H1 (cell line): ENCODE measurements at regions not wholly inside any gene's neighbourhood (a gene's known extent, or its start where the extent isn't known, plus 50 kb on each side); places are given as distances from the start of the nearest gene placed in this dataset.

ENCODE experiments used
- CTCF ChIA-PET: fragments of 300-600 bp; sonication (Branson Sonifier 250); formaldehyde crosslinking; loops from one replicate; lab custom pipeline; 2021; ENCODE audit not compliant: partially characterized antibody; lab: Charles Lee
- POLR2A ChIA-PET: fragments of 300-600 bp; sonication (Branson Sonifier 250); formaldehyde crosslinking; loops from one replicate; lab custom pipeline; 2021; ENCODE audit warnings: inconsistent platforms; ENCODE audit not compliant: partially characterized antibody; lab: Charles Lee
- DNase-seq, 2 experiments: peaks; one replicate each; pipeline versions ENCODE4 v3.0.0 to v3.0.0-alpha.2; 2010 to 2022; ENCODE audit warnings: low spot score in 2 of 2, low read depth in 1 of 2, mixed read lengths in 1 of 2
- FAIRE-seq: peaks from 2 replicates; lab custom pipeline; 2011; peaks lifted over from hg19 to GRCh38; lab: Jason Lieb, UNC
- H2AFZ ChIP-seq: 2 replicates; pipeline ENCODE4 v1.8.1; 2012; ENCODE audit warnings: low read length, inconsistent platforms
- H2AK5ac ChIP-seq: 2 replicates; pipeline ENCODE4 v1.6.1; 2013; ENCODE audit warnings: low read depth, low read length
- H2BK120ac ChIP-seq: replicated peaks from 2 replicates; pipeline ENCODE3; 2013; ENCODE audit warnings: low read depth, low read length, inconsistent platforms
- H2BK12ac ChIP-seq: 2 replicates; pipeline ENCODE4 v1.6.1; 2013; ENCODE audit warnings: low read depth, low read length
- H2BK15ac ChIP-seq: 2 replicates; pipeline ENCODE4 v1.6.1; 2013; ENCODE audit warnings: low read length
- H2BK20ac ChIP-seq: 2 replicates; pipeline ENCODE4 v1.6.1; 2013; ENCODE audit warnings: low read length
- H2BK5ac ChIP-seq: 2 replicates; pipeline ENCODE4 v1.6.1; 2013; ENCODE audit warnings: low read depth, low read length
- H3K14ac ChIP-seq: 2 replicates; pipeline ENCODE4 v1.6.1; 2013; ENCODE audit warnings: inconsistent platforms; ENCODE audit not compliant: insufficient read length
- H3K18ac ChIP-seq: 2 replicates; pipeline ENCODE4 v1.6.1; 2013; ENCODE audit warnings: low read length; ENCODE audit errors: extremely low read depth
- H3K23ac ChIP-seq: 2 replicates; pipeline ENCODE4 v1.6.1; 2013; ENCODE audit warnings: inconsistent platforms; ENCODE audit not compliant: insufficient read length
- H3K23me2 ChIP-seq: 2 replicates; pipeline ENCODE4 v1.6.1; 2013; ENCODE audit warnings: low read depth, low read length
- H3K27ac ChIP-seq: 2 replicates; pipeline ENCODE4 v1.6.1; 2011; ENCODE audit warnings: low read depth, low read length, inconsistent platforms
- H3K27me3 ChIP-seq, 4 experiments: replicated peaks in 1 of 4; 1 replicate in 1 of 4; 2 replicates in 3 of 4; pipeline versions ENCODE4 v1.6.1 to v1.8.1; 2011 to 2013; ENCODE audit warnings: low read length in 3 of 4, mild to moderate bottlenecking in 3 of 4, inconsistent platforms in 2 of 4, mixed read lengths in 2 of 4, moderate library complexity in 1 of 4; ENCODE audit not compliant: control insufficient read depth in 3 of 4, insufficient read depth in 3 of 4; ENCODE audit errors: extremely low read depth in 1 of 4
- H3K36me3 ChIP-seq, 4 experiments: 2 replicates each; pipeline versions ENCODE4 v1.6.1 to v1.8.1; 2011 to 2013; ENCODE audit warnings: mild to moderate bottlenecking in 4 of 4, low read length in 3 of 4, moderate library complexity in 2 of 4, control low read depth in 1 of 4, inconsistent platforms in 1 of 4; ENCODE audit not compliant: insufficient read depth in 4 of 4, control insufficient read depth in 2 of 4
- H3K4ac ChIP-seq: replicated peaks from 2 replicates; pipeline ENCODE3; 2013; ENCODE audit warnings: low read length, low read depth, mixed read lengths, inconsistent platforms; ENCODE audit not compliant: insufficient read length
- H3K4me1 ChIP-seq, 4 experiments: replicated peaks in 1 of 4; 1 replicate in 1 of 4; 2 replicates in 3 of 4; pipeline versions ENCODE4 v1.6.1 to v1.8.1; 2011 to 2013; ENCODE audit warnings: low read length in 3 of 4, inconsistent platforms in 2 of 4, mixed read lengths in 1 of 4; ENCODE audit not compliant: insufficient read depth in 4 of 4, control insufficient read depth in 3 of 4
- H3K4me2 ChIP-seq, 2 experiments: 2 replicates each; pipeline versions ENCODE4 v1.6.1 to v1.8.1; 2011 to 2013; ENCODE audit warnings: low read depth in 2 of 2, low read length in 2 of 2, control low read depth in 1 of 2, inconsistent platforms in 1 of 2, mild to moderate bottlenecking in 1 of 2; ENCODE audit not compliant: insufficient read depth in 1 of 2
- H3K4me3 ChIP-seq, 4 experiments: fragments of 200-600, 300-600 bp in 1 of 4; sonication (generic), shearing (Covaris generic), sonication (Bioruptor Twin) in 1 of 4; 2 replicates each; pipeline versions ENCODE4 v1.5.1 to v1.8.1; 2011 to 2016; ENCODE audit warnings: low read length in 4 of 4, low read depth in 3 of 4, control low read depth in 2 of 4, inconsistent platforms in 2 of 4, mild to moderate bottlenecking in 2 of 4, mixed read lengths in 1 of 4, moderate library complexity in 1 of 4; ENCODE audit not compliant: insufficient read depth in 2 of 4; ENCODE audit errors: extremely low read depth in 1 of 4
- H3K56ac ChIP-seq: replicated peaks from 2 replicates; pipeline ENCODE3; 2013; ENCODE audit warnings: low read depth, mild to moderate bottlenecking, mixed read lengths, low read length, inconsistent platforms; ENCODE audit not compliant: insufficient read length
- H3K79me1 ChIP-seq: 2 replicates; pipeline ENCODE4 v1.6.1; 2013; ENCODE audit warnings: low read depth, low read length, control low read depth
- H3K79me2 ChIP-seq, 2 experiments: 2 replicates each; pipeline versions ENCODE4 v1.6.1 to v1.8.1; 2012 to 2013; ENCODE audit warnings: low read length in 2 of 2, mild to moderate bottlenecking in 2 of 2, inconsistent platforms in 1 of 2; ENCODE audit not compliant: insufficient read depth in 2 of 2, control insufficient read depth in 1 of 2
- H3K9ac ChIP-seq, 4 experiments: replicated peaks in 1 of 4; 1 replicate in 1 of 4; 2 replicates in 3 of 4; pipeline versions ENCODE4 v1.6.1 to v1.8.1; 2011 to 2013; ENCODE audit warnings: low read depth in 3 of 4, low read length in 3 of 4, control low read depth in 2 of 4, mild to moderate bottlenecking in 2 of 4, moderate library complexity in 2 of 4, inconsistent platforms in 1 of 4; ENCODE audit errors: extremely low read depth in 1 of 4
- H3K9me3 ChIP-seq, 2 experiments: 2 replicates each; pipeline versions ENCODE4 v1.6.1 to v1.8.1; 2012 to 2013; ENCODE audit warnings: mild to moderate bottlenecking in 2 of 2, moderate library complexity in 2 of 2, control low read depth in 1 of 2, inconsistent platforms in 1 of 2, low read depth in 1 of 2, low read length in 1 of 2, mixed read lengths in 1 of 2; ENCODE audit not compliant: insufficient read depth in 2 of 2
- H4K20me1 ChIP-seq, 2 experiments: replicated peaks in 1 of 2; 2 replicates each; pipeline versions ENCODE3 to v1.8.1; 2011 to 2013; ENCODE audit warnings: inconsistent platforms in 2 of 2, low read length in 2 of 2, mild to moderate bottlenecking in 1 of 2; ENCODE audit not compliant: insufficient read depth in 2 of 2, control insufficient read depth in 1 of 2
- H4K5ac ChIP-seq: 2 replicates; pipeline ENCODE4 v1.6.1; 2013; ENCODE audit warnings: low read length, low read depth, mixed read lengths, inconsistent platforms; ENCODE audit not compliant: insufficient read length
- H4K8ac ChIP-seq: 2 replicates; pipeline ENCODE4 v1.8.0; 2013; ENCODE audit warnings: mild to moderate bottlenecking, moderate library complexity, low read length, inconsistent platforms; ENCODE audit not compliant: insufficient read depth; ENCODE audit errors: extremely low read depth
- H4K91ac ChIP-seq: replicated peaks from 2 replicates; pipeline ENCODE3; 2013; ENCODE audit warnings: low read length, mixed read lengths, inconsistent platforms; ENCODE audit not compliant: insufficient read length
- BACH1 ChIP-seq: IDR thresholded peaks from 2 replicates; pipeline ENCODE4 v1.6.1; 2012; ENCODE audit warnings: low read length, improper control_type of control experiment
- BCL11A ChIP-seq, 2 experiments: IDR thresholded peaks; one replicate each; pipeline ENCODE4 v1.6.1; 2011; ENCODE audit warnings: low read depth in 2 of 2, low read length in 2 of 2, mild to moderate bottlenecking in 2 of 2
- CHD1 ChIP-seq: IDR thresholded peaks from 2 replicates; pipeline ENCODE4 v1.6.1; 2012; ENCODE audit warnings: low read depth, low read length, improper control_type of control experiment
- CTBP2 ChIP-seq: IDR thresholded peaks from 2 replicates; pipeline ENCODE4 v1.7.0; 2011; ENCODE audit warnings: borderline replicate concordance, mild to moderate bottlenecking, moderate library complexity, mixed read lengths, low read length; ENCODE audit not compliant: insufficient read depth, insufficient read length
- POU5F1 ChIP-seq: IDR thresholded peaks from 2 replicates; pipeline ENCODE4 v1.6.1; 2011; ENCODE audit warnings: low read depth, mild to moderate bottlenecking, low read length, moderate library complexity
- RXRA ChIP-seq: IDR thresholded peaks from 2 replicates; pipeline ENCODE4 v1.6.1; 2011; ENCODE audit warnings: low read depth, mild to moderate bottlenecking, low read length, moderate library complexity; ENCODE audit not compliant: insufficient read depth
- TBP ChIP-seq: IDR thresholded peaks from 2 replicates; pipeline ENCODE4 v1.6.1; 2011; ENCODE audit warnings: low read depth, low read length, improper control_type of control experiment
- TCF12 ChIP-seq: IDR thresholded peaks from 2 replicates; pipeline ENCODE4 v1.6.1; 2011; ENCODE audit warnings: low read depth, mild to moderate bottlenecking, low read length
- ZNF274 ChIP-seq: IDR thresholded peaks from 2 replicates; pipeline ENCODE4 v1.7.0; 2012; ENCODE audit warnings: low read length, borderline replicate concordance; ENCODE audit errors: extremely low read depth
- WGBS, 2 experiments: shearing (Covaris generic) in 1 of 2; methylation state at CpG; one replicate each; pipeline versions ENCODE4 v1.1.6 to v1.1.7; 2013 to 2015; ENCODE audit warnings: low lambda C conversion rate in 2 of 2, mixed read lengths in 2 of 2, inconsistent platforms in 1 of 2, low coverage in 1 of 2, missing lambda C conversion rate in 1 of 2; ENCODE audit not compliant: insufficient replicate concordance in 2 of 2, insufficient coverage in 1 of 2, insufficient read length in 1 of 2; ENCODE audit errors: extremely low coverage in 1 of 2, missing lambda C conversion rate in 1 of 2; 5-methylcytosine and 5-hydroxymethylcytosine counted together
- TF ChIP-seq, protein P1 (sequence below): IDR thresholded peaks from 2 replicates; pipeline ENCODE4 v1.6.1; 2012; ENCODE audit warnings: low read length, inconsistent platforms
- TF ChIP-seq, protein P2 (sequence below): IDR thresholded peaks from 2 replicates; pipeline ENCODE4 v1.6.1; 2011; ENCODE audit warnings: low read depth, mild to moderate bottlenecking, low read length; ENCODE audit not compliant: insufficient read depth

DNA sequence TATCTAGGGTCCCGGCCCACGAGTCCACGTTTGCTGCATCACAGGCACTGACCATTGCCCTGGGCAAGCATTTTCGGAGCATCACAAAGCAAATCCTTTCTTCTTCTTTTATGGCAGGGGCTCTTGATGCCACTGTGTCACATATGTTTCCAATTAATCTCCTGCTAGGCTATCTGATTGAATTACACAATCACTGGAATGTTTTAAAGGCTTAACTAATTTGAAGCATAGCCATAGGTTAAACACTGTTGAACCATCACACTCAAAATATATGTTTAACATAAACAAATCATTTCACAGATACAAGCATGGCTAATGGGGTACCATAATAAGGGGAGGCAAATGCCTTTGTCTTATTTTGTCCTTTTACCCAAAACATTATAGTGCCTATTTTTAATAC is 338.3 kb downstream of the POU4F1 start:
- no peak overlapping the region for H3K18ac ChIP-seq
- TF ChIP-seq BACH1 = no peak
- TF ChIP-seq POU5F1 = no peak
- TF ChIP-seq TBP = no peak
- TF ChIP-seq, protein P1, sequence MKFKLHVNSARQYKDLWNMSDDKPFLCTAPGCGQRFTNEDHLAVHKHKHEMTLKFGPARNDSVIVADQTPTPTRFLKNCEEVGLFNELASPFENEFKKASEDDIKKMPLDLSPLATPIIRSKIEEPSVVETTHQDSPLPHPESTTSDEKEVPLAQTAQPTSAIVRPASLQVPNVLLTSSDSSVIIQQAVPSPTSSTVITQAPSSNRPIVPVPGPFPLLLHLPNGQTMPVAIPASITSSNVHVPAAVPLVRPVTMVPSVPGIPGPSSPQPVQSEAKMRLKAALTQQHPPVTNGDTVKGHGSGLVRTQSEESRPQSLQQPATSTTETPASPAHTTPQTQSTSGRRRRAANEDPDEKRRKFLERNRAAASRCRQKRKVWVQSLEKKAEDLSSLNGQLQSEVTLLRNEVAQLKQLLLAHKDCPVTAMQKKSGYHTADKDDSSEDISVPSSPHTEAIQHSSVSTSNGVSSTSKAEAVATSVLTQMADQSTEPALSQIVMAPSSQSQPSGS = no peak
- no peak for TF ChIP-seq BCL11A (IDR thresholded peaks at IDR 0.05; ENCODE audit: low read depth in 2 of 2, low read length in 2 of 2)
- TF ChIP-seq CHD1 = no peak
- TF ChIP-seq RXRA = no peak
- TF ChIP-seq CTBP2 = no peak
- TF ChIP-seq, protein P2, sequence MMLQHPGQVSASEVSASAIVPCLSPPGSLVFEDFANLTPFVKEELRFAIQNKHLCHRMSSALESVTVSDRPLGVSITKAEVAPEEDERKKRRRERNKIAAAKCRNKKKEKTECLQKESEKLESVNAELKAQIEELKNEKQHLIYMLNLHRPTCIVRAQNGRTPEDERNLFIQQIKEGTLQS = no peak
- TF ChIP-seq ZNF274 = no peak
- TF ChIP-seq TCF12 = no peak

More for the DNA sequence above, 338.3 kb downstream of the POU4F1 start:
- Histone ChIP-seq H3K27me3 (no peaks in the 10 kb centered on the region), H3K4me1 (no peaks in the 10 kb centered on the region), H2BK15ac (no peak overlapping the region), H3K4me3 (no peak overlapping the region), H3K9me3 (peaks cover 0 to 4% of the 10 kb centered on the region in 2 experiments; a peak in 1 of 4 replicates), H4K91ac (no peak overlapping the region), H3K79me1 (no peaks in the 10 kb centered on the region), H3K4ac (no peak overlapping the region), H3K56ac (no peak overlapping the region), H3K4me2 (no peak overlapping the region), H3K23me2 (no peaks in the 10 kb centered on the region), H4K5ac (no peak overlapping the region), H2BK120ac (no peak overlapping the region), H2BK5ac (no peak overlapping the region), H2BK12ac (no peak overlapping the region), H4K8ac (no peak overlapping the region), H3K27ac (no peak overlapping the region), H3K9ac (no peak overlapping the region), H2BK20ac (no peak overlapping the region), H4K20me1 (no peaks in the 10 kb centered on the region), H3K36me3 (no peaks in the 10 kb centered on the region), H2AFZ (no peak overlapping the region), H3K79me2 (no peaks in the 10 kb centered on the region), H3K14ac (no peak overlapping the region), H3K23ac (no peak overlapping the region), H2AK5ac (no peak overlapping the region)
- CTCF ChIA-PET = interaction anchor here (2.0 to 2.8 kb wide), 2 partner anchors 12 to 24 kb away, joined by 5 to 8 read pairs; no protein-coding TSS in a partner anchor
- DNase-seq = no peak
- no peak for FAIRE-seq
- POLR2A ChIA-PET = no interaction called here
- 91% methylated on average over 4 of the region's 4 CpGs; no CpG with 5 or more reads in 1 of the 2 experiments for WGBS, 2 experiments
